ENCODE measurements at regions not wholly inside any gene's neighbourhood (a gene's known extent, or its start where the extent isn't known, plus 50 kb on each side); places are given as distances from the start of the nearest gene placed in this dataset.

- no peak for DNase-seq
These were observed 129.5 kb upstream of the PTPN1 start for GRCh38 chr20:50380697-50381040.

- no peak for DNase-seq
These were observed 129.0 kb upstream of the PTPN1 start for GRCh38 chr20:50381075-50381732.

GRCh38 chr20:50381771-50382593 lies 128.2 kb upstream of the PTPN1 start:
- DNase-seq, result peak; percentile 9 to 23

- peak; percentile 27 to 28 for DNase-seq
These were observed 124.2 kb upstream of the PTPN1 start for GRCh38 chr20:50385733-50386640.

- DNase-seq, result no peak
These were observed 123.6 kb upstream of the PTPN1 start for GRCh38 chr20:50386641-50386960.

GRCh38 chr20:50387218-50387995 lies 122.8 kb upstream of the PTPN1 start:
- DNase-seq, result no peak

- no peak for DNase-seq
These were observed 122.2 kb upstream of the PTPN1 start for GRCh38 chr20:50387996-50388332.

- no peak for DNase-seq
These were observed 121.3 kb upstream of the PTPN1 start for GRCh38 chr20:50388733-50389437.

- no peak for DNase-seq
These were observed 120.8 kb upstream of the PTPN1 start for GRCh38 chr20:50389438-50389807.

GRCh38 chr20:50389808-50390684 lies 120.1 kb upstream of the PTPN1 start:
- no peak for DNase-seq

GRCh38 chr20:50390685-50391443 lies 119.3 kb upstream of the PTPN1 start:
- DNase-seq, result no peak

GRCh38 chr20:50391444-50392137 lies 118.6 kb upstream of the PTPN1 start:
- no peak for DNase-seq

GRCh38 chr20:50392138-50392866 lies 117.9 kb upstream of the PTPN1 start:
- DNase-seq, result no peak

- no peak for DNase-seq
These were observed 116.9 kb upstream of the PTPN1 start for GRCh38 chr20:50393242-50393641.

- no peak for DNase-seq
These were observed 116.1 kb upstream of the PTPN1 start for GRCh38 chr20:50393990-50394561.

GRCh38 chr20:50394569-50394968 lies 115.6 kb upstream of the PTPN1 start:
- DNase-seq, result no peak

- no peak for DNase-seq
These were observed 114.9 kb upstream of the PTPN1 start for GRCh38 chr20:50395251-50395729.

GRCh38 chr20:50395914-50396488 lies 114.2 kb upstream of the PTPN1 start:
- DNase-seq, result no peak
